ENCODE measurements at regions not wholly inside any gene's neighbourhood (a gene's known extent, or its start where the extent isn't known, plus 50 kb on each side); places are given as distances from the start of the nearest gene placed in this dataset.

GRCh38 chr1:241447031-241447644 lies 72.4 kb downstream of the FH start:
- Histone ChIP-seq H3K9ac (ENCODE audit: low read length) (no peak overlapping the region), H3K4me1 (ENCODE audit: low read length) (peaks cover 9% of the 10 kb centered on the region), H2AFZ (ENCODE audit: low read depth, low read length) (no peak overlapping the region), H3K27me3 (ENCODE audit: low read depth, low read length) (0 out of 2 replicates have a peak, but pooled peaks cover 3% of the 10 kb centered on the region), H3K4me3 (ENCODE audit: low read length) (no peak overlapping the region), H3K9me3 (ENCODE audit: insufficient read depth, low read length) (peaks cover 3% of the 10 kb centered on the region; the same call in 1 of the 2 replicates), H3K27ac (ENCODE audit: low read length) (no peak overlapping the region), H3K36me3 (replicated peaks; ENCODE audit: low read depth, low read length) (no peaks in the 10 kb centered on the region), H3K79me2 (ENCODE audit: low read length) (no peaks in the 10 kb centered on the region), H3K4me2 (ENCODE audit: low read length) (no peak overlapping the region), H4K20me1 (ENCODE audit: insufficient read depth, low read length) (no peaks in the 10 kb centered on the region)
- no peak for TF ChIP-seq EZH2phosphoT487 (IDR thresholded peaks at IDR 0.05; ENCODE audit: low read depth)
- no peak for TF ChIP-seq CTCF (IDR thresholded peaks at IDR 0.05; ENCODE audit: low read depth, low read length)

GRCh38 chr1:241444836-241445235 lies 74.7 kb downstream of the FH start:
- Histone ChIP-seq H3K9ac (ENCODE audit: low read length) (no peak overlapping the region), H4K20me1 (ENCODE audit: insufficient read depth, low read length) (no peaks in the 10 kb centered on the region), H3K4me3 (ENCODE audit: low read length) (no peak overlapping the region), H3K36me3 (replicated peaks; ENCODE audit: low read depth, low read length) (no peaks in the 10 kb centered on the region), H3K9me3 (ENCODE audit: insufficient read depth, low read length) (peaks cover 3% of the 10 kb centered on the region; the same call in 1 of the 2 replicates), H3K27ac (ENCODE audit: low read length) (no peak overlapping the region), H3K27me3 (ENCODE audit: low read depth, low read length) (0 out of 2 replicates have a peak, but pooled peaks cover 3% of the 10 kb centered on the region), H2AFZ (ENCODE audit: low read depth, low read length) (no peak overlapping the region), H3K4me2 (ENCODE audit: low read length) (no peak overlapping the region), H3K4me1 (ENCODE audit: low read length) (peaks cover 9% of the 10 kb centered on the region), H3K79me2 (ENCODE audit: low read length) (no peaks in the 10 kb centered on the region)
- TF ChIP-seq EZH2phosphoT487 (IDR thresholded peaks at IDR 0.05; ENCODE audit: low read depth): no peak
- no peak for TF ChIP-seq CTCF (IDR thresholded peaks at IDR 0.05; ENCODE audit: low read depth, low read length)

- no peaks in the 10 kb centered on the region for H3K36me3 ChIP-seq (replicated peaks; ENCODE audit: low read depth, low read length)
- 0 out of 2 replicates have a peak, but pooled peaks cover 3% of the 10 kb centered on the region for H3K27me3 ChIP-seq (ENCODE audit: low read depth, low read length)
- H3K9ac ChIP-seq (ENCODE audit: low read length): no peak overlapping the region
- TF ChIP-seq EZH2phosphoT487 (IDR thresholded peaks at IDR 0.05; ENCODE audit: low read depth): no peak
- H3K4me3 ChIP-seq (ENCODE audit: low read length): no peak overlapping the region
- H3K4me1 ChIP-seq (ENCODE audit: low read length): peaks cover 9% of the 10 kb centered on the region
- H4K20me1 ChIP-seq (ENCODE audit: insufficient read depth, low read length): no peaks in the 10 kb centered on the region
- H3K9me3 ChIP-seq (ENCODE audit: insufficient read depth, low read length): peaks cover 3% of the 10 kb centered on the region; the same call in 1 of the 2 replicates
- H3K27ac ChIP-seq (ENCODE audit: low read length): no peak overlapping the region
- no peaks in the 10 kb centered on the region for H3K79me2 ChIP-seq (ENCODE audit: low read length)
- H3K4me2 ChIP-seq (ENCODE audit: low read length): no peak overlapping the region
- H2AFZ ChIP-seq (ENCODE audit: low read depth, low read length): no peak overlapping the region
These were observed 76.0 kb downstream of the FH start for GRCh38 chr1:241443561-241443960.

- H3K9me3 ChIP-seq (ENCODE audit: insufficient read depth, low read length): peaks cover 3% of the 10 kb centered on the region; the same call in 1 of the 2 replicates
- peaks cover 9% of the 10 kb centered on the region for H3K4me1 ChIP-seq (ENCODE audit: low read length)
These were observed 76.9 kb downstream of the FH start for GRCh38 chr1:241442686-241443085.

More at GRCh38 chr1:241442686-241443085, 76.9 kb downstream of the FH start:
- Histone ChIP-seq H3K36me3 (replicated peaks; ENCODE audit: low read depth, low read length) (no peaks in the 10 kb centered on the region), H3K9ac (ENCODE audit: low read length) (no peak overlapping the region), H3K27ac (ENCODE audit: low read length) (no peak overlapping the region), H2AFZ (ENCODE audit: low read depth, low read length) (no peak overlapping the region), H4K20me1 (ENCODE audit: insufficient read depth, low read length) (no peaks in the 10 kb centered on the region), H3K4me2 (ENCODE audit: low read length) (no peak overlapping the region), H3K27me3 (ENCODE audit: low read depth, low read length) (0 out of 2 replicates have a peak, but pooled peaks cover 3% of the 10 kb centered on the region), H3K79me2 (ENCODE audit: low read length) (no peaks in the 10 kb centered on the region), H3K4me3 (ENCODE audit: low read length) (no peak overlapping the region)
- TF ChIP-seq EZH2phosphoT487 (IDR thresholded peaks at IDR 0.05; ENCODE audit: low read depth): no peak
- TF ChIP-seq CTCF (IDR thresholded peaks at IDR 0.05; ENCODE audit: low read depth, low read length): no peak

Data from OCI-LY3 (cell line).